SK-N-SH (cell line): ENCODE measurements at regions not wholly inside any gene's neighbourhood (a gene's known extent, or its start where the extent isn't known, plus 50 kb on each side); places are given as distances from the start of the nearest gene placed in this dataset.

Experiments used
- CTCF ChIA-PET: fragments of 300-600, 350-600 bp; formaldehyde crosslinking; extraction: SDS; loops from one replicate; lab custom pipeline; 2021; lab: Yijun Ruan, JAX
- POLR2A ChIA-PET: fragments of 350-600 bp; sonication (Branson Sonifier 250); formaldehyde crosslinking; extraction: SDS; loops from one replicate; lab custom pipeline; 2020; ENCODE audit warnings: antibody characterized with exemption, inconsistent platforms; lab: Yijun Ruan, JAX
- DNase-seq: peaks from one replicate; pipeline ENCODE4 v3.0.0; 2012
- H2AFZ ChIP-seq: fragments of 200-600 bp; sonication (generic); 2 replicates; pipeline ENCODE4 v1.8.1; 2016; ENCODE audit warnings: antibody characterized with exemption, mild to moderate bottlenecking, low read depth
- H3F3A ChIP-seq: fragments of 200-600 bp; sonication (generic); replicated peaks from 2 replicates; pipeline ENCODE3; 2016; ENCODE audit warnings: antibody characterized with exemption, mild to moderate bottlenecking; ENCODE audit not compliant: insufficient read depth
- H3K27ac ChIP-seq, 2 experiments: fragments of 200-500 bp in 1 of 2; fragments of 200-600 bp in 1 of 2; sonication (Bioruptor generic) in 1 of 2; sonication (generic), shearing (Covaris generic) in 1 of 2; 2 replicates each; pipeline versions ENCODE4 v1.5.1 to v1.6.1; 2014 to 2016; ENCODE audit warnings: low read depth in 2 of 2, inconsistent platforms in 1 of 2, low read length in 1 of 2, mild to moderate bottlenecking in 1 of 2, mixed read lengths in 1 of 2
- H3K27me3 ChIP-seq: fragments of 200-600 bp; sonication (generic), shearing (Covaris generic); 2 replicates; pipeline ENCODE4 v1.6.1; 2016; ENCODE audit warnings: mixed run types; ENCODE audit not compliant: insufficient read depth
- H3K36me3 ChIP-seq, 2 experiments: fragments of 200-500 bp in 1 of 2; fragments of 200-600 bp in 1 of 2; sonication (Bioruptor generic) in 1 of 2; sonication (generic) in 1 of 2; replicated peaks in 1 of 2; 2 replicates each; pipeline versions ENCODE3 to v1.5.1; 2014 to 2016; ENCODE audit warnings: low read length in 1 of 2, mild to moderate bottlenecking in 1 of 2; ENCODE audit not compliant: insufficient read depth in 2 of 2, control insufficient read depth in 1 of 2
- H3K4me1 ChIP-seq, 2 experiments: fragments of 200-500 bp in 1 of 2; fragments of 200-600 bp in 1 of 2; sonication (Bioruptor generic) in 1 of 2; sonication (generic), shearing (Covaris generic) in 1 of 2; 2 replicates each; pipeline versions ENCODE4 v1.5.1 to v1.6.1; 2014 to 2016; ENCODE audit warnings: low read depth in 1 of 2, low read length in 1 of 2, mixed run types in 1 of 2; ENCODE audit not compliant: insufficient read depth in 2 of 2, control insufficient read depth in 1 of 2
- H3K4me2 ChIP-seq: fragments of 200-600 bp; sonication (generic), shearing (Covaris generic); 2 replicates; pipeline ENCODE4 v1.6.1; 2017; ENCODE audit warnings: mixed run types
- H3K4me3 ChIP-seq, 2 experiments: fragments of 200-500 bp in 1 of 2; fragments of 200-600 bp in 1 of 2; sonication (Bioruptor generic) in 1 of 2; sonication (generic), shearing (Covaris generic) in 1 of 2; 2 replicates each; pipeline versions ENCODE4 v1.5.1 to v1.8.1; 2014 to 2016; ENCODE audit warnings: low read depth in 2 of 2, inconsistent platforms in 1 of 2, low read length in 1 of 2, mild to moderate bottlenecking in 1 of 2, mixed read lengths in 1 of 2, moderate library complexity in 1 of 2
- H3K79me2 ChIP-seq: fragments of 200-600 bp; sonication (generic); 2 replicates; pipeline ENCODE4 v1.8.1; 2017; ENCODE audit warnings: mild to moderate bottlenecking; ENCODE audit not compliant: insufficient read depth
- H3K9ac ChIP-seq: fragments of 200-600 bp; sonication (generic); 2 replicates; pipeline ENCODE4 v1.6.1; 2017; ENCODE audit warnings: mixed run types
- H3K9me2 ChIP-seq: fragments of 200-600 bp; sonication (generic); 2 replicates; pipeline ENCODE4 v1.6.1; 2017; ENCODE audit warnings: mixed run types
- H3K9me3 ChIP-seq: fragments of 200-600 bp; sonication (generic); 2 replicates; pipeline ENCODE4 v1.6.1; 2017; ENCODE audit warnings: mixed run types, mild to moderate bottlenecking, moderate library complexity
- H4K20me1 ChIP-seq: fragments of 200-600 bp; sonication (generic); 2 replicates; pipeline ENCODE4 v1.6.1; 2017; ENCODE audit warnings: mild to moderate bottlenecking, mixed run types; ENCODE audit not compliant: insufficient read depth
- CHD2 ChIP-seq: fragments of 150-350 bp; IDR thresholded peaks from 2 replicates; pipeline ENCODE4 v1.6.1; 2018; ENCODE audit warnings: low read length; ENCODE audit not compliant: partially characterized antibody
- ELF1 ChIP-seq: IDR thresholded peaks from 2 replicates; pipeline ENCODE4 v1.4.0; 2012
- EP300 ChIP-seq, 2 experiments: IDR thresholded peaks; 2 replicates each; pipeline versions ENCODE4 v1.4.0 to v1.6.1; 2012; ENCODE audit warnings: borderline replicate concordance in 1 of 2, low read depth in 1 of 2, low read length in 1 of 2
- EZH2phosphoT487 ChIP-seq: fragments of 200-600 bp; sonication (generic); IDR thresholded peaks from 2 replicates; pipeline ENCODE4 v1.6.1; 2017; ENCODE audit warnings: low read depth, mixed run types, mild to moderate bottlenecking, antibody characterized with exemption, moderate library complexity, borderline replicate concordance
- FOXJ3 ChIP-seq: sonication (generic); formaldehyde crosslinking; IDR thresholded peaks from 2 replicates; pipeline ENCODE4 v1.5.1; 2020; ENCODE audit warnings: mild to moderate bottlenecking, missing genetic modification reagents
- GATA2 ChIP-seq: sonication (generic); formaldehyde crosslinking; IDR thresholded peaks from 2 replicates; pipeline ENCODE4 v1.5.0; 2020; ENCODE audit warnings: mild to moderate bottlenecking, missing genetic modification reagents
- JUND ChIP-seq: IDR thresholded peaks from 2 replicates; pipeline ENCODE4 v1.4.0; 2012
- MXI1 ChIP-seq: IDR thresholded peaks from 2 replicates; pipeline ENCODE4 v1.6.1; 2012; ENCODE audit warnings: mild to moderate bottlenecking, low read depth, low read length, improper control_type of control experiment
- NRF1 ChIP-seq: IDR thresholded peaks from 2 replicates; pipeline ENCODE4 v1.6.1; 2012; ENCODE audit warnings: low read depth, mild to moderate bottlenecking, low read length
- RCOR1 ChIP-seq: fragments of 150-350 bp; IDR thresholded peaks from 2 replicates; pipeline ENCODE4 v1.6.1; 2017; ENCODE audit warnings: antibody characterized with exemption, low read length
- RFX5 ChIP-seq: IDR thresholded peaks from 2 replicates; pipeline ENCODE4 v1.6.1; 2012; ENCODE audit warnings: mild to moderate bottlenecking, improper control_type of control experiment, low read length
- SMC3 ChIP-seq: IDR thresholded peaks from 2 replicates; pipeline ENCODE4 v1.6.1; 2012; ENCODE audit warnings: low read depth, low read length, improper control_type of control experiment
- TAF1 ChIP-seq: IDR thresholded peaks from 2 replicates; pipeline ENCODE4 v1.6.1; 2012; ENCODE audit warnings: low read depth, mild to moderate bottlenecking, low read length, moderate library complexity, borderline replicate concordance
- TCF12 ChIP-seq: IDR thresholded peaks from 2 replicates; pipeline ENCODE4 v1.4.0; 2012
- USF1 ChIP-seq: IDR thresholded peaks from 2 replicates; pipeline ENCODE4 v1.4.0; 2012; ENCODE audit warnings: low read depth, borderline replicate concordance
- WGBS: methylation state at CpG from one replicate; pipeline ENCODE4 v1.1.6; 2017; ENCODE audit warnings: low lambda C conversion rate; 5-methylcytosine and 5-hydroxymethylcytosine counted together
- TF ChIP-seq, protein P1 (sequence below): IDR thresholded peaks from 2 replicates; pipeline ENCODE4 v1.4.0; 2012; ENCODE audit warnings: low read depth, borderline replicate concordance

DNA sequence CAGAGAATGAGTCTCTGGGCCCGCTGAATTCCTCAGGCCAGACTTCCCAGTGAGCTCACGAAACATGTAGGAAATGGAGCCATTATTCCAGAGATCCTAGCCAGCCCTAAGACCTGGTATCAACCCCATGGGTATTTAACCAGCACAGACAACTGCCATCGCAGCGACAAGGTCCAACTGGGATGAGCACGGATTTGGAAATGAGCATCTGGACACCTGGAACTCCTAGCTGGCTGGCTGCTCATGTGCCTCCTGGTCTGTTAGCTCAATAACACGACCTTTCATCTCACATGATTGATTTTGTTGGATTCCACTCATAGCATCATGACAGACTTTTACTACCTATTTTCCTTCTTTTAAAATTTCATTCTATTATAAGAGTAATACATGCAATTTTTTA is 51.0 kb downstream of the POU3F3 start:
- CTCF ChIA-PET, result no interaction called here
- H3K27me3 ChIP-seq, result no peaks in the 10 kb centered on the region
- H3K4me3 ChIP-seq, result no peak overlapping the region
- no peaks in the 10 kb centered on the region for H3F3A ChIP-seq
- no peaks in the 10 kb centered on the region for H3K9me2 ChIP-seq
- no peaks in the 10 kb centered on the region for H3K9me3 ChIP-seq
- H3K9ac ChIP-seq, result no peak overlapping the region
- POLR2A ChIA-PET, result no interaction called here
- H2AFZ ChIP-seq, result no peak overlapping the region
- no peaks in the 10 kb centered on the region for H3K4me1 ChIP-seq
- 1% methylated on average over 3 of the region's 6 CpGs for WGBS
- no peaks in the 10 kb centered on the region for H3K36me3 ChIP-seq
- H4K20me1 ChIP-seq, result no peaks in the 10 kb centered on the region
- H3K27ac ChIP-seq, result no peak overlapping the region
- TF ChIP-seq RFX5, result no peak
- no peak for TF ChIP-seq TAF1
- no peak for TF ChIP-seq SMC3
- no peak for TF ChIP-seq GATA2
- H3K79me2 ChIP-seq, result no peaks in the 10 kb centered on the region
- DNase-seq, result no peak
- H3K4me2 ChIP-seq, result no peak overlapping the region

- H3K9ac ChIP-seq, result no peak overlapping the region
- 42% methylated on average over 5 of the region's 5 CpGs for WGBS
- no peak overlapping the region for H2AFZ ChIP-seq
- H3K27me3 ChIP-seq, result no peaks in the 10 kb centered on the region
- H3K4me2 ChIP-seq, result no peak overlapping the region
- CTCF ChIA-PET, result no interaction called here
- no peaks in the 10 kb centered on the region for H3K79me2 ChIP-seq
- no peaks in the 10 kb centered on the region for H3K4me1 ChIP-seq
- no peaks in the 10 kb centered on the region for H3K36me3 ChIP-seq
- H3K9me3 ChIP-seq, result no peaks in the 10 kb centered on the region
- no peak for DNase-seq
- POLR2A ChIA-PET, result no interaction called here
- H3K4me3 ChIP-seq, result no peak overlapping the region
- no peaks in the 10 kb centered on the region for H3F3A ChIP-seq
- no peaks in the 10 kb centered on the region for H4K20me1 ChIP-seq
- no peak overlapping the region for H3K27ac ChIP-seq
- H3K9me2 ChIP-seq, result no peaks in the 10 kb centered on the region
- TF ChIP-seq JUND (no peak), EP300 (IDR thresholded peaks at IDR 0.05; ENCODE audit: borderline replicate concordance in 1 of 2, low read depth in 1 of 2, low read length in 1 of 2) (no peak), EZH2phosphoT487 (no peak), MXI1 (no peak), ELF1 (no peak), RCOR1 (no peak), TAF1 (no peak)
Observed at GRCh38 chr2:104909317-104909716, 55.4 kb downstream of the POU3F3 start.

DNA sequence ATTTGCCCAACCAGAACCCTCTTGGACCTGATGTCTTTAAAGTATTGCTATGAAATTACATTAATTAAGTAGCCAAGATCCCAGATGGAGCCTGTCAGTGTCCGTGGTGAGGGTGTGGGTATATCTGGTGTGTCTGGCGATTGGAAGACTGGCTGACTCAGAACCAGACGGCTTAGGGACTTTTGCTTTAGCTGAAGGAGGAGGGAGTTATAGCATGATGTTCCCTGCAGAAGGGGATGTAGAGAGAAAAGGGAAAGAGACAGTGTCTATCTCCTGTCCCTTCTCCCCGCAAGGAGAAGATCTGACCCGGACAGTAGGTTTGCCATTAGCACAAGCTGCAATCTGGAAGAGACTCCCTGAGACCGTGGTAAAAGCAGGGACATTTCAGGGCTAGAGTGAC is 60.6 kb downstream of the POU3F3 start:
- H3K4me3 ChIP-seq, result no peak overlapping the region
- H3K4me1 ChIP-seq, result no peaks in the 10 kb centered on the region
- no peak overlapping the region for H3K27ac ChIP-seq
- H3K36me3 ChIP-seq, result no peaks in the 10 kb centered on the region
- no peak overlapping the region for H2AFZ ChIP-seq
- no peak for DNase-seq
- H4K20me1 ChIP-seq, result no peaks in the 10 kb centered on the region
- no peaks in the 10 kb centered on the region for H3K9me2 ChIP-seq
- WGBS, result 2% methylated on average over 6 of the region's 6 CpGs
- no peak overlapping the region for H3K4me2 ChIP-seq
- no peaks in the 10 kb centered on the region for H3K79me2 ChIP-seq
- H3K9me3 ChIP-seq, result no peaks in the 10 kb centered on the region
- H3F3A ChIP-seq, result no peaks in the 10 kb centered on the region
- TF ChIP-seq EZH2phosphoT487 (no peak), FOXJ3 (CRISPR knock-in tag) (no peak), TCF12 (no peak), EP300 (IDR thresholded peaks at IDR 0.05; ENCODE audit: borderline replicate concordance in 1 of 2, low read depth in 1 of 2, low read length in 1 of 2) (no peak), RCOR1 (no peak), USF1 (no peak), CHD2 (no peak), NRF1 (no peak), MXI1 (no peak), JUND (no peak), ELF1 (no peak)
- TF ChIP-seq, protein P1, sequence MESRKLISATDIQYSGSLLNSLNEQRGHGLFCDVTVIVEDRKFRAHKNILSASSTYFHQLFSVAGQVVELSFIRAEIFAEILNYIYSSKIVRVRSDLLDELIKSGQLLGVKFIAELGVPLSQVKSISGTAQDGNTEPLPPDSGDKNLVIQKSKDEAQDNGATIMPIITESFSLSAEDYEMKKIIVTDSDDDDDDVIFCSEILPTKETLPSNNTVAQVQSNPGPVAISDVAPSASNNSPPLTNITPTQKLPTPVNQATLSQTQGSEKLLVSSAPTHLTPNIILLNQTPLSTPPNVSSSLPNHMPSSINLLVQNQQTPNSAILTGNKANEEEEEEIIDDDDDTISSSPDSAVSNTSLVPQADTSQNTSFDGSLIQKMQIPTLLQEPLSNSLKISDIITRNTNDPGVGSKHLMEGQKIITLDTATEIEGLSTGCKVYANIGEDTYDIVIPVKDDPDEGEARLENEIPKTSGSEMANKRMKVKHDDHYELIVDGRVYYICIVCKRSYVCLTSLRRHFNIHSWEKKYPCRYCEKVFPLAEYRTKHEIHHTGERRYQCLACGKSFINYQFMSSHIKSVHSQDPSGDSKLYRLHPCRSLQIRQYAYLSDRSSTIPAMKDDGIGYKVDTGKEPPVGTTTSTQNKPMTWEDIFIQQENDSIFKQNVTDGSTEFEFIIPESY, result no peak
- POLR2A ChIA-PET, result no interaction called here
- CTCF ChIA-PET, result interaction anchor here (1.1 to 1.3 kb wide), 2 partner anchors 16 to 181 kb away, joined by 3 read pairs; no protein-coding TSS in a partner anchor
- H3K9ac ChIP-seq, result no peak overlapping the region
- H3K27me3 ChIP-seq, result no peaks in the 10 kb centered on the region
